NCI-H1694 (cell line): ENCODE measurements at regions not wholly inside any gene's neighbourhood (a gene's known extent, or its start where the extent isn't known, plus 50 kb on each side); places are given as distances from the start of the nearest gene placed in this dataset.
"Not testable (repeated sequence)": the region's sequence is repeated elsewhere in the genome, so short reads cannot be mapped to it uniquely, and the experiment has no call there.

ENCODE experiments used
- DNase-seq: peaks from one replicate; lab custom pipeline; 2025; lab: John Stamatoyannopoulos, UW

GRCh38 chrX:98065151-98065550 lies 1181.4 kb downstream of the RPA4 start:
- no peak for DNase-seq

- DNase-seq: no peak
Observed at GRCh38 chrX:98067611-98068010, 1183.9 kb downstream of the RPA4 start.

GRCh38 chrX:98068024-98068580 lies 1184.4 kb downstream of the RPA4 start:
- no peak for DNase-seq

GRCh38 chrX:98071331-98071730 lies 1187.6 kb downstream of the RPA4 start:
- DNase-seq: no peak

- DNase-seq: no peak
Observed at GRCh38 chrX:98077440-98077839, 1193.7 kb downstream of the RPA4 start.

GRCh38 chrX:98111684-98112083 lies 1228.0 kb downstream of the RPA4 start:
- DNase-seq: no peak

GRCh38 chrX:98114021-98114420 lies 1230.3 kb downstream of the RPA4 start:
- DNase-seq: no peak

GRCh38 chrX:98141466-98141865 lies 1257.8 kb downstream of the RPA4 start:
- no peak for DNase-seq

- no peak for DNase-seq
Observed at GRCh38 chrX:98191003-98191402, 1307.3 kb downstream of the RPA4 start.

GRCh38 chrX:98194036-98194435 lies 1310.3 kb downstream of the RPA4 start:
- DNase-seq: no peak

- no peak for DNase-seq
Observed at GRCh38 chrX:98203800-98204199, 1320.1 kb downstream of the RPA4 start.

- DNase-seq: no peak
Observed at GRCh38 chrX:98207947-98208346, 1324.2 kb downstream of the RPA4 start.

- DNase-seq: no peak
Observed at GRCh38 chrX:98231003-98231402, 1347.3 kb downstream of the RPA4 start.

GRCh38 chrX:98240061-98240460 lies 1356.4 kb downstream of the RPA4 start:
- DNase-seq: not testable (repeated sequence)

GRCh38 chrX:98263135-98263534 lies 1379.4 kb downstream of the RPA4 start:
- DNase-seq: no peak

GRCh38 chrX:98289726-98290125 lies 1406.0 kb downstream of the RPA4 start:
- no peak for DNase-seq

- no peak for DNase-seq
Observed at GRCh38 chrX:98294310-98294709, 1410.6 kb downstream of the RPA4 start.

- DNase-seq: no peak
Observed at GRCh38 chrX:98296129-98296528, 1412.4 kb downstream of the RPA4 start.

GRCh38 chrX:98299785-98300184 lies 1416.1 kb downstream of the RPA4 start:
- no peak for DNase-seq

- DNase-seq: not testable (repeated sequence)
Observed at GRCh38 chrX:98300536-98300935, 1416.8 kb downstream of the RPA4 start.

GRCh38 chrX:98331407-98331806 lies 1447.7 kb downstream of the RPA4 start:
- DNase-seq: no peak

GRCh38 chrX:98338544-98338943 lies 1454.8 kb downstream of the RPA4 start:
- no peak for DNase-seq

GRCh38 chrX:98350940-98351339 lies 1467.2 kb downstream of the RPA4 start:
- no peak for DNase-seq

GRCh38 chrX:98357146-98357545 lies 1473.4 kb downstream of the RPA4 start:
- DNase-seq: peak; percentile 7

- no peak for DNase-seq
Observed at GRCh38 chrX:98362630-98363029, 1478.9 kb downstream of the RPA4 start.
